H1 (cell line): ENCODE measurements at regions not wholly inside any gene's neighbourhood (a gene's known extent, or its start where the extent isn't known, plus 50 kb on each side); places are given as distances from the start of the nearest gene placed in this dataset.

ENCODE experiments used
- CTCF ChIA-PET: fragments of 300-600 bp; sonication (Branson Sonifier 250); formaldehyde crosslinking; loops from one replicate; lab custom pipeline; 2021; ENCODE audit not compliant: partially characterized antibody; lab: Charles Lee
- POLR2A ChIA-PET: fragments of 300-600 bp; sonication (Branson Sonifier 250); formaldehyde crosslinking; loops from one replicate; lab custom pipeline; 2021; ENCODE audit warnings: inconsistent platforms; ENCODE audit not compliant: partially characterized antibody; lab: Charles Lee
- DNase-seq, 2 experiments: peaks; one replicate each; pipeline versions ENCODE4 v3.0.0 to v3.0.0-alpha.2; 2010 to 2022; ENCODE audit warnings: low spot score in 2 of 2, low read depth in 1 of 2, mixed read lengths in 1 of 2
- FAIRE-seq: peaks from 2 replicates; lab custom pipeline; 2011; peaks lifted over from hg19 to GRCh38; lab: Jason Lieb, UNC
- H2AFZ ChIP-seq: 2 replicates; pipeline ENCODE4 v1.8.1; 2012; ENCODE audit warnings: low read length, inconsistent platforms
- H2AK5ac ChIP-seq: 2 replicates; pipeline ENCODE4 v1.6.1; 2013; ENCODE audit warnings: low read depth, low read length
- H2BK120ac ChIP-seq: replicated peaks from 2 replicates; pipeline ENCODE3; 2013; ENCODE audit warnings: low read depth, low read length, inconsistent platforms
- H2BK12ac ChIP-seq: 2 replicates; pipeline ENCODE4 v1.6.1; 2013; ENCODE audit warnings: low read depth, low read length
- H2BK15ac ChIP-seq: 2 replicates; pipeline ENCODE4 v1.6.1; 2013; ENCODE audit warnings: low read length
- H2BK20ac ChIP-seq: 2 replicates; pipeline ENCODE4 v1.6.1; 2013; ENCODE audit warnings: low read length
- H2BK5ac ChIP-seq: 2 replicates; pipeline ENCODE4 v1.6.1; 2013; ENCODE audit warnings: low read depth, low read length
- H3K14ac ChIP-seq: 2 replicates; pipeline ENCODE4 v1.6.1; 2013; ENCODE audit warnings: inconsistent platforms; ENCODE audit not compliant: insufficient read length
- H3K18ac ChIP-seq: 2 replicates; pipeline ENCODE4 v1.6.1; 2013; ENCODE audit warnings: low read length; ENCODE audit errors: extremely low read depth
- H3K23ac ChIP-seq: 2 replicates; pipeline ENCODE4 v1.6.1; 2013; ENCODE audit warnings: inconsistent platforms; ENCODE audit not compliant: insufficient read length
- H3K23me2 ChIP-seq: 2 replicates; pipeline ENCODE4 v1.6.1; 2013; ENCODE audit warnings: low read depth, low read length
- H3K27ac ChIP-seq: 2 replicates; pipeline ENCODE4 v1.6.1; 2011; ENCODE audit warnings: low read depth, low read length, inconsistent platforms
- H3K27me3 ChIP-seq, 4 experiments: replicated peaks in 1 of 4; 1 replicate in 1 of 4; 2 replicates in 3 of 4; pipeline versions ENCODE4 v1.6.1 to v1.8.1; 2011 to 2013; ENCODE audit warnings: low read length in 3 of 4, mild to moderate bottlenecking in 3 of 4, inconsistent platforms in 2 of 4, mixed read lengths in 2 of 4, moderate library complexity in 1 of 4; ENCODE audit not compliant: control insufficient read depth in 3 of 4, insufficient read depth in 3 of 4; ENCODE audit errors: extremely low read depth in 1 of 4
- H3K36me3 ChIP-seq, 4 experiments: 2 replicates each; pipeline versions ENCODE4 v1.6.1 to v1.8.1; 2011 to 2013; ENCODE audit warnings: mild to moderate bottlenecking in 4 of 4, low read length in 3 of 4, moderate library complexity in 2 of 4, control low read depth in 1 of 4, inconsistent platforms in 1 of 4; ENCODE audit not compliant: insufficient read depth in 4 of 4, control insufficient read depth in 2 of 4
- H3K4ac ChIP-seq: replicated peaks from 2 replicates; pipeline ENCODE3; 2013; ENCODE audit warnings: low read length, low read depth, mixed read lengths, inconsistent platforms; ENCODE audit not compliant: insufficient read length
- H3K4me1 ChIP-seq, 4 experiments: replicated peaks in 1 of 4; 1 replicate in 1 of 4; 2 replicates in 3 of 4; pipeline versions ENCODE4 v1.6.1 to v1.8.1; 2011 to 2013; ENCODE audit warnings: low read length in 3 of 4, inconsistent platforms in 2 of 4, mixed read lengths in 1 of 4; ENCODE audit not compliant: insufficient read depth in 4 of 4, control insufficient read depth in 3 of 4
- H3K4me2 ChIP-seq, 2 experiments: 2 replicates each; pipeline versions ENCODE4 v1.6.1 to v1.8.1; 2011 to 2013; ENCODE audit warnings: low read depth in 2 of 2, low read length in 2 of 2, control low read depth in 1 of 2, inconsistent platforms in 1 of 2, mild to moderate bottlenecking in 1 of 2; ENCODE audit not compliant: insufficient read depth in 1 of 2
- H3K4me3 ChIP-seq, 4 experiments: fragments of 200-600, 300-600 bp in 1 of 4; sonication (generic), shearing (Covaris generic), sonication (Bioruptor Twin) in 1 of 4; 2 replicates each; pipeline versions ENCODE4 v1.5.1 to v1.8.1; 2011 to 2016; ENCODE audit warnings: low read length in 4 of 4, low read depth in 3 of 4, control low read depth in 2 of 4, inconsistent platforms in 2 of 4, mild to moderate bottlenecking in 2 of 4, mixed read lengths in 1 of 4, moderate library complexity in 1 of 4; ENCODE audit not compliant: insufficient read depth in 2 of 4; ENCODE audit errors: extremely low read depth in 1 of 4
- H3K56ac ChIP-seq: replicated peaks from 2 replicates; pipeline ENCODE3; 2013; ENCODE audit warnings: low read depth, mild to moderate bottlenecking, mixed read lengths, low read length, inconsistent platforms; ENCODE audit not compliant: insufficient read length
- H3K79me1 ChIP-seq: 2 replicates; pipeline ENCODE4 v1.6.1; 2013; ENCODE audit warnings: low read depth, low read length, control low read depth
- H3K79me2 ChIP-seq, 2 experiments: 2 replicates each; pipeline versions ENCODE4 v1.6.1 to v1.8.1; 2012 to 2013; ENCODE audit warnings: low read length in 2 of 2, mild to moderate bottlenecking in 2 of 2, inconsistent platforms in 1 of 2; ENCODE audit not compliant: insufficient read depth in 2 of 2, control insufficient read depth in 1 of 2
- H3K9ac ChIP-seq, 4 experiments: replicated peaks in 1 of 4; 1 replicate in 1 of 4; 2 replicates in 3 of 4; pipeline versions ENCODE4 v1.6.1 to v1.8.1; 2011 to 2013; ENCODE audit warnings: low read depth in 3 of 4, low read length in 3 of 4, control low read depth in 2 of 4, mild to moderate bottlenecking in 2 of 4, moderate library complexity in 2 of 4, inconsistent platforms in 1 of 4; ENCODE audit errors: extremely low read depth in 1 of 4
- H3K9me3 ChIP-seq, 2 experiments: 2 replicates each; pipeline versions ENCODE4 v1.6.1 to v1.8.1; 2012 to 2013; ENCODE audit warnings: mild to moderate bottlenecking in 2 of 2, moderate library complexity in 2 of 2, control low read depth in 1 of 2, inconsistent platforms in 1 of 2, low read depth in 1 of 2, low read length in 1 of 2, mixed read lengths in 1 of 2; ENCODE audit not compliant: insufficient read depth in 2 of 2
- H4K20me1 ChIP-seq, 2 experiments: replicated peaks in 1 of 2; 2 replicates each; pipeline versions ENCODE3 to v1.8.1; 2011 to 2013; ENCODE audit warnings: inconsistent platforms in 2 of 2, low read length in 2 of 2, mild to moderate bottlenecking in 1 of 2; ENCODE audit not compliant: insufficient read depth in 2 of 2, control insufficient read depth in 1 of 2
- H4K5ac ChIP-seq: 2 replicates; pipeline ENCODE4 v1.6.1; 2013; ENCODE audit warnings: low read length, low read depth, mixed read lengths, inconsistent platforms; ENCODE audit not compliant: insufficient read length
- H4K8ac ChIP-seq: 2 replicates; pipeline ENCODE4 v1.8.0; 2013; ENCODE audit warnings: mild to moderate bottlenecking, moderate library complexity, low read length, inconsistent platforms; ENCODE audit not compliant: insufficient read depth; ENCODE audit errors: extremely low read depth
- H4K91ac ChIP-seq: replicated peaks from 2 replicates; pipeline ENCODE3; 2013; ENCODE audit warnings: low read length, mixed read lengths, inconsistent platforms; ENCODE audit not compliant: insufficient read length
- CREB1 ChIP-seq: IDR thresholded peaks from 2 replicates; pipeline ENCODE4 v1.6.1; 2012; ENCODE audit warnings: inconsistent platforms
- CTBP2 ChIP-seq: IDR thresholded peaks from 2 replicates; pipeline ENCODE4 v1.7.0; 2011; ENCODE audit warnings: borderline replicate concordance, mild to moderate bottlenecking, moderate library complexity, mixed read lengths, low read length; ENCODE audit not compliant: insufficient read depth, insufficient read length
- EP300 ChIP-seq, 2 experiments: IDR thresholded peaks; 1 replicate in 1 of 2; 2 replicates in 1 of 2; pipeline ENCODE4 v1.6.1; 2011 to 2012; ENCODE audit warnings: low read depth in 2 of 2, low read length in 2 of 2, mild to moderate bottlenecking in 2 of 2, borderline replicate concordance in 1 of 2, inconsistent platforms in 1 of 2, moderate library complexity in 1 of 2
- JUN ChIP-seq: IDR thresholded peaks from 2 replicates; pipeline ENCODE4 v1.6.1; 2011; ENCODE audit warnings: low read depth, mild to moderate bottlenecking, improper control_type of control experiment, low read length
- JUND ChIP-seq: IDR thresholded peaks from 2 replicates; pipeline ENCODE4 v1.6.1; 2011; ENCODE audit warnings: mild to moderate bottlenecking, improper control_type of control experiment, low read length
- WGBS, 2 experiments: shearing (Covaris generic) in 1 of 2; methylation state at CpG; one replicate each; pipeline versions ENCODE4 v1.1.6 to v1.1.7; 2013 to 2015; ENCODE audit warnings: low lambda C conversion rate in 2 of 2, mixed read lengths in 2 of 2, inconsistent platforms in 1 of 2, low coverage in 1 of 2, missing lambda C conversion rate in 1 of 2; ENCODE audit not compliant: insufficient replicate concordance in 2 of 2, insufficient coverage in 1 of 2, insufficient read length in 1 of 2; ENCODE audit errors: extremely low coverage in 1 of 2, missing lambda C conversion rate in 1 of 2; 5-methylcytosine and 5-hydroxymethylcytosine counted together
- TF ChIP-seq, protein P1 (sequence below): IDR thresholded peaks from 2 replicates; pipeline ENCODE4 v1.6.1; 2012; ENCODE audit warnings: inconsistent platforms

DNA sequence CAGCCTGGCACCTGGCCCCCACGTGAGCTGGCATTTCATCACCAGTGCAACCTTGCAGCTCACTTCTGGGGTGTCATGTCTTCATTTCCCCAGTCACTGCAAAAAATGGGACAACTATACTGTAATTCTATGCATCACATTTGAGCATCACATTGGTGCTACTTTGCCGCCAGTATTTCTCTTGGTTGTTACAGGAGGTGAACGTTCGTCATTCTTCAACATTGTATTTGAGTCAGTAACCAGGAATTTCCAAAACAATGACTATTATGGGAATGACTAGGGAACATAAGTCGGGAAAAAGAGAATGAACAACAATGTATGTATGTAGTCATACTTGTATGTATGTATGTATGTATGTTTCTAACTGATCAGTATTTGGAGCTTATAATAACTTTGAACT lies 1278.0 kb downstream of the EFNA5 start:
- H4K20me1 ChIP-seq: no peaks in the 10 kb centered on the region
- no peak overlapping the region for H3K9ac ChIP-seq
- H2BK15ac ChIP-seq: no peak overlapping the region
- no peaks in the 10 kb centered on the region for H3K36me3 ChIP-seq
- H3K4me2 ChIP-seq: no peak overlapping the region
- no peak overlapping the region for H3K4ac ChIP-seq
- H4K5ac ChIP-seq: no peak overlapping the region
- no peak overlapping the region for H3K27ac ChIP-seq
- no peak overlapping the region for H3K56ac ChIP-seq
- CTCF ChIA-PET: no interaction called here
- no peaks in the 10 kb centered on the region for H3K9me3 ChIP-seq
- H2BK5ac ChIP-seq: no peak overlapping the region
- DNase-seq (no peak), FAIRE-seq (no peak)
- no peak overlapping the region for H2AFZ ChIP-seq
- no peak overlapping the region for H3K23ac ChIP-seq
- WGBS, 2 experiments: 82% methylated on average over 5 of the region's 5 CpGs; no CpG with 5 or more reads in 1 of the 2 experiments
- H3K27me3 ChIP-seq: no peaks in the 10 kb centered on the region
- H2BK12ac ChIP-seq: no peak overlapping the region
- H4K8ac ChIP-seq: no peak overlapping the region
- no peaks in the 10 kb centered on the region for H3K23me2 ChIP-seq
- TF ChIP-seq EP300 (IDR thresholded peaks at IDR 0.05; ENCODE audit: borderline replicate concordance in 1 of 2, low read depth in 2 of 2, low read length in 2 of 2): no peak
- TF ChIP-seq, protein P1, sequence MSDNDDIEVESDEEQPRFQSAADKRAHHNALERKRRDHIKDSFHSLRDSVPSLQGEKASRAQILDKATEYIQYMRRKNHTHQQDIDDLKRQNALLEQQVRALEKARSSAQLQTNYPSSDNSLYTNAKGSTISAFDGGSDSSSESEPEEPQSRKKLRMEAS: no peak
- TF ChIP-seq CREB1: no peak
- no peak for TF ChIP-seq CTBP2
- TF ChIP-seq JUND: no peak
- no peak for TF ChIP-seq JUN
- no peak overlapping the region for H2BK120ac ChIP-seq
- no peak overlapping the region for H2BK20ac ChIP-seq
- H3K4me1 ChIP-seq: no peaks in the 10 kb centered on the region
- H3K79me1 ChIP-seq: no peaks in the 10 kb centered on the region
- no peaks in the 10 kb centered on the region for H3K79me2 ChIP-seq
- POLR2A ChIA-PET: no interaction called here
- no peak overlapping the region for H4K91ac ChIP-seq
- H3K4me3 ChIP-seq: no peak overlapping the region
- H2AK5ac ChIP-seq: no peak overlapping the region
- H3K14ac ChIP-seq: no peak overlapping the region
- no peak overlapping the region for H3K18ac ChIP-seq
